Urothelium cell line (cell line): ENCODE measurements at regions not wholly inside any gene's neighbourhood (a gene's known extent, or its start where the extent isn't known, plus 50 kb on each side); places are given as distances from the start of the nearest gene placed in this dataset.

Source experiments
- DNase-seq: peaks from one replicate; pipeline ENCODE4 v3.0.0; 2011; ENCODE audit warnings: low spot score, mixed read lengths
- FAIRE-seq: peaks from 2 replicates; lab custom pipeline; 2011; peaks lifted over from hg19 to GRCh38; lab: Jason Lieb, UNC

DNA sequence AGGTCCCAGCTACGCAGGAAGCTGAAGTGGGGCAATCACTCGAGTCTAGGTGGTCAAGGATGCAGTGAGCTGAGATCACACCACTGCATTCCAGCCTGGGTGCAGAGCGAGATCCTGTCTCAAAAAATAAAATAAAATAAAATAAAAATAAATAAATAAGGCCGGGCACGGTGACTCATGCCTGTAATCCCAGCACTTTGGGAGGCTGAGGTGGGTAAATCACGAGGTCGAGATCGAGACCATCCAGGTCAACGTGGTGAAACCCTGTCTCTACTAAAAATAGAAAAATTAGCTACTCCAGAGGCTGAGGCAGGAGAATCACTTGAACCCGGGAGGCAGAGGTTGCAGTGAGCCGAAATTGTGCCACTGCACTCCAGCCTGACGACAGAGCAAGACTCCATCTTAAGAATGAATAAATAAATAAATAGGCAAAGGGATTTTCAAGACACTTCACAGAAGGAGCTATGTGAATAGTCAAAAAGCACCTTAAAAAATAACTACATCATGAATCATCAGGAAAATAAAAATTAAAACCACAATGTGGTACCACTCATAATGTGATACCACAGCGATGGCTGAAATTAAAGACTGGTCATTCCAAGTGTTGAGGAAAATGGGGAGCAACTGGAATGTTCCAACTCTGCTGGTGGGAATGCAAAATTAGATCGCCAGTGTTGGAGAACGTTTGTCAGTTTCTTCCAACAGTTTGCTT, 92.9 kb upstream of the TBX3 start:
- FAIRE-seq (no peak), DNase-seq (peak; percentile 56)

- FAIRE-seq = no peak
These were observed 90.7 kb upstream of the TBX3 start for GRCh38 chr12:114774699-114775098.

DNA sequence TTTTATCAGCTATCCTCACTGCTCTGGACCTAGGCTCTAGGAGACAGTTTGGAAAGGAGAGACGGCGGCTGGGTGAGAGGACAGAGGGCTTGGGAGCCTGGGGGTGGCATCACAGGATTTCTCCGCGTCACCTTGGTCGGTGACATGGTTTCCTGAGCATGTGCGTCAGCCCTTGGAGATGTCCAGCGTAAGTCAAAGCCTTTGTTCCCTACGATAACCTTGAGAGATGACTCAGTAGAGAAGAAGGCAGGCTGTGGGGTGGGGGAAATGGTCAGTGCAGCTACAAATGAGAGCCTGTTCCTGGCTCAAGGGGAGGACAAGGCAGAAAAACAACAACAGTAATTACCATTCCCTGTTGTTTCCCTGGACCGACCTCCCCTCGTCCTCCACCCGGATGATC, 90.2 kb upstream of the TBX3 start:
- FAIRE-seq (no peak), DNase-seq (peak; percentile 62)

More at GRCh38 chr12:114774699-114775098, 90.7 kb upstream of the TBX3 start:
- DNase-seq = no peak

DNA sequence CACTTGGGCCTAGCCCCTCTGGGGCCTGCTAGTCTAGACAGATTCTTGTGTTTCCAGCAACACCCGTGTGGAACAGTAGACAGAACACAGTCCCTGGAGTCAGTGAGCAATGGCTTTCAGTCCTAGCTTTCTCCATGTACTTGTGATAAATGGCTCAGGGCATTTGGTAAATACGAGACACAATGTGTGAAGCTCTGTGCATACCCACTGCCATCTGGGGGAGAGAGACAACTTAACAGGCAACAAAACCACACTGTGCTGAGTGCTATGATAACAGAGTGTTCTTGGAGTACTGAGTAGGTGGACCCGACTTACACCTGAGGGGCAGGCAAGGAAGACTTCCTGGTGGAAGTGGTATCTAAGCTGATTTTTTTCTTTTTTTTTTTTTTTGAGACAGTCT, 86.3 kb upstream of the TBX3 start:
- DNase-seq (no peak), FAIRE-seq (peak; percentile 9)

GRCh38 chr12:114769634-114770033, 85.7 kb upstream of the TBX3 start:
- FAIRE-seq = no peak
- DNase-seq = no peak

DNA sequence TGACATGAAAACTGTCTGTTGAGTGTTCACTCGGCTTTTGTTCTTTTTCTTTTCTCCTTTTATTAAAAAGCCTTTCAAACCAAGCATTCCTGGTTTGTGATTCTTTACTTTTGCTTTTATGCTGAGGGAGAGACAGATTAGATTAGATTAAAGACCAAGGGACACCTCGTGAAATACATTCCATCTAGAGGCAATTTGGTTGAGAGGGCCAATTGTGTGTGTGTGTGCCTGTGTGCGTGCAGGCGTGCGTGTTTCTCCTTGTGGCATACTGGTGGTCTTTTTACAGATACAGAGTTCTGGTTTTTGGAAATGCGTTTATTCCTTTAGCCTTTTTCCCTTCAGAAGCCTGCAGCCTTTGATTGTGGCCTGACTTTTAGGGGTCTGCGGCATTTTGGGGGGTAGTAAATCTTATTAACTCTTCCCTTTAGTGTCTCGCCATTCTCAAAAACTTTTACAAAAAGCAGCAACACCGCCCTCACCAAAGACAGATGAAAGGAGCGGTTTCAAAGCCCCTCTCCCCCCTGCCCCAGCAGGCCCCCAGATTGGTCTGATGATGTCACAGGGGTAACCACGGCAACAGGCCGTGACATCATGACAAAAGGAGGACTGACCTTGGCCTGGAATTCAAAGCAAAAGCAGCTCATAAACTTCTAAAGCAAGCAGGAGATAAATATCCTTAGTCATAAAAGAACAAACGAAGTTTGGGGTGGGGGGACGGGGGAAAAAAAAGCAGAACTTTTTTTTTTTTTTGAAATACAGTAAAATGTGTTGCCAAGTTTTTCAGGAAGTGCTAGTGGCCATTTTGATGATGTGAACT, 84.1 kb upstream of the TBX3 start:
- FAIRE-seq (no peak), DNase-seq (no peak)

GRCh38 chr12:114767084-114767760, 83.2 kb upstream of the TBX3 start:
- DNase-seq = no peak
- no peak for FAIRE-seq

DNA sequence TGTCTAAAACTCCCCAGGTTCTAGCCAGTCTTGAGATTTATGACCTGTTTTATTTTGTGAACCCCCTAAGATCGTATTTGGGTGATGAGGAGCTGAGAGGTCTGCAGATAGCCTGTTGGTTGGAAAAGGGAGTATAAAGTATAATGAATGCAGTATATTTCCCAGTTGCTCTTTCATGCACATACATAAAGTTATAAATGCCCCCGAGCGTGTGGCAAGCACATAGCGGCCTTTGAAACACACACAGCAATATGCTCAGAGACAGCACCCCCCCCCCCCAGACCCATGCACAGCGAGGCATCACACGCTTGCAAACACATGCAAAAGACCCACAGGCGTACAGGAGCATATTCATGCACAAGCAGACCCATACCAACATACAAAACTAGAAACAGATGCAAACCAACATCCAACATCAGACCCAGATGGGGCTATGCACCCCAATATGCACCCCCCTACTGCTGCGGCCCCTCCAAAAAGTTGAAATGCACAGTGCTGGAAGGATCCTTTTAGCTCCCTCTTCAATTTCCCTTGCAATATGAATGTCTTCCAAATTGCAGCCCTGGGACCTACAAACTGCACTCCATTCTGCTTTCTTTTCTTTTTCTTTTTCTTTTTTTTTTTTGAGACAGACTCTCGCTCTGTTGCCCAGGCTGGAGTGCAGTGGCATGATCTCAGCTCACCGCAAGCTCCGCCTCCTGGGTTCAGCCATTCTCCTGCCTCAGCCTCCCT, 82.2 kb upstream of the TBX3 start:
- FAIRE-seq (no peak), DNase-seq (no peak)

DNA sequence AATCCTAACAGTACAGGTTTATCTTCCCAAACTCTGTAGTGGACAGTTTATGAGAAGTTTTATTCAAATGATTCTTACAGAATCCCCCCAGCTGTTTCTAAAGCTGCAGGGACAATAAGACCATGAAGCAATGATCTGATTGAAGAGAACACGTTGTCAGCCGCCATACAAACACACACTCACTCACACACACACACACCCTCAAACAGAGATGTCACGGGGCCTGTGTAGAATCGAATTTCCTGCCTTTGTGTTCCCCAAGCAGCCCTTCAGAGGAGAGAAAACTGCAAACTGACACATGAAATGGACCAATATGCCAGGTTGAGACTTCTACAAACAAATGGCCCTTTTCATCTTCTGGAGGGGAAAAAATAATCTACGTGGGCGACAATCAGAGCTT, 80.5 kb upstream of the TBX3 start:
- DNase-seq = no peak
- no peak for FAIRE-seq

GRCh38 chr12:114762490-114763110, 78.6 kb upstream of the TBX3 start:
- FAIRE-seq (no peak), DNase-seq (no peak)

DNA sequence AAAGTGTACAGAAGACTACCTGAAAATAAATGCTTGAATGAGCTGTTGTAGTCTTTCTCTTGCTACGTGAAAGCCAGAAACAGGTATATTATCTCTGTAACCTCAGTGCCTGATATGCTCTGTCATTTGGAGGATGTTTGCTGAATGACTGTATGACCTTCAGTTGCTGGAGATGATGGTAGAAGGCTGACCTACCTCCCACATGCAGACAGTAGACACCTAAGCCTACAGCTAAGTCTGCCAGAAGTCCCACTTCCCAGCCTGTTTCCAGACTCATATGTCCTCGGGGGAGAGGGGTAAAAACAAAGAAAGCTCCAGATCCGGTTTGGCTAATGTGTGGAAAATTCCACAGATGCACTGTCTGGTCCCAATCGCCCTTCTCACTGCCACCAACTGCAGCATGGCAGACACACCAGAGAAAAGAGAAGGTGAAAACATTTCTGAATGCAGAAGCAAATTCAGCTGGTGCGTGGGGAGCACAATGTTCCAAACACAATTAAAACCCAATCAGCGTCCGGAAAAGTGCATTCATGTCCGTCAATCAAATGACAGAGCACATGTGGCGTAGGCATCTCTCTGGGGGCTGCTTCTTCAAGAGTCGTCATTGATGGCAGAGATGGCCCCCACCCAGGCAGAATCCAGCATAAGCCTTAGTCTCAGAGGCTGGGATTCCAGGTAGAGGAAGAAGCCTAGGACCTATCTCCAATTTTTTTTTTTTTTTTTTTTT, 76.3 kb upstream of the TBX3 start:
- DNase-seq (peak; percentile 36), FAIRE-seq (no peak)

DNA sequence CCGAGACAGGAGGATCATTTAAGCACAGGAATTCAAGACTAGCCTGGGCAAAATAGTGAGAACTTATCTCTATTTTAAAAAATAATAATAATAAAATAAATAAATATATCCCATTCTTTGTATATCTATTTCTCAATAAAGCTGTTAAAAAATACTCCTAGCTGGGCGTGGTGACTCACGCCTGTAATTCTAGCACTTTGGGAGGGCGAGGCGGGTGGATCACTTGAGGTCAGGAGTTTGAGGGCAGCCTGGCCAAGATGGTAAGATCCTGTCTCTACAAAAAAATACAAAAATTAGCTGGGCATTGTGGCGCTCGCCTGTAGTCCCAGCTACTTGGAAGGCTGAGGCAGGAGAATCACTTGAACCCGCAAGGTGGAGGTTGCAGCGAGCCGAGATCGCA, 75.7 kb upstream of the TBX3 start:
- DNase-seq (no peak), FAIRE-seq (no peak)

GRCh38 chr12:114757684-114758325, 73.8 kb upstream of the TBX3 start:
- no peak for FAIRE-seq
- no peak for DNase-seq

DNA sequence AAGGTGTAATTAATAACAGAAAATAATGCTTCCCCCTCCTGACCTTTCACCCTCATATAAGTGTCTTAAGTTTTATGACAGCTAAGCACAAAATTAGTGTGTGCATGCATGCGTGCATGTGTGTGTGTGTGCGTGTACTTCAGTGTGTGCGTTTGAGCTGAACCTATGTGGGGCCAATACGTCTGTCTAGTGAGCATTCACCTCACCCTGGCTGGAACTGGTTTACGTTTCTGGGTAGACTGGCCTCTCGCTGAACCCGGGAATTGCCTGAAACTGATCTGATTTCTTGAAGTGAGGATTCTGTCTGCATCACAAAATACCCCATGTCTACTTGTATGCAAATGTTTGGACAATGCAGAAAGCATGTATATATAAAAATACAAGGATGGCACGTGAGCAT, 68.2 kb upstream of the TBX3 start:
- FAIRE-seq (peak; percentile 62), DNase-seq (no peak)

GRCh38 chr12:114751712-114752111, 67.7 kb upstream of the TBX3 start:
- DNase-seq (no peak), FAIRE-seq (no peak)

DNA sequence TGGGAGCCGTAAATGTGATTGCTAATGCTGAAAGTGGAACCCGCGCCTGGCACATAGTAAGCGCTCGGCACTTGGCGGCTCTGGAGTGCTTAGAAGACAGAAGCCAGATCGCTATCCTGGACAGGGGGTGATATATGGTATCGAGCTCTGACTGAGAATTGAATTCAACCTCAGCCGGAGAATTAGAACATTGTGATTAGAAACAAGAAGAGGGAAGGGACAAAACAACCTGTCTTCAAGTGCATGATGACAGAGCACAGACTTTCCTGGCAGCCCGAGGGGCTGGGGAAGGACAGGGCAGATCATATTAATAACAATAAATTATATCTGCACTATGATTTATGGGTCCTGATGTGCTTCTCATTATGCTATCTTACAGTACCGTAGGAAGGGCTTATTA, 66.9 kb upstream of the TBX3 start:
- DNase-seq = no peak
- FAIRE-seq = no peak

DNA sequence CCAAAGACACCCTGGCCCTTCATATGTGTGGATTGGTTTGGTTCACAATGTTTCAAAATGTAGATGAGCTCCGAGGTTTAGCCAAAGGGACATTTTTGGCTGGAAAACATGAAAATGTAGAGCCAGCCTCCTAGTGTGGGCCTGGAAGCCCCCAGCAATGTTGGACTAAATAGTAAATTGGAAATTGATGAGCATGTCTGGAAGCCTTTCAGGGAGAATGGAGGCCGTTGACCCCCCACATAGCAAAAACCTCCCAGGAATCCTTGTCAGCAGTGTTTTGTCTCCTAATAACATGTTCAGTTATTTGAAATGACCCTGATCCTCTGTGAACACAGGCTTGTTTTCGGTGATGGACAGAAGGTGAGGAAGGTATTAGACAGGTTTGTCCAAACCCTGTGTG, 65.1 kb upstream of the TBX3 start:
- no peak for DNase-seq
- no peak for FAIRE-seq

DNA sequence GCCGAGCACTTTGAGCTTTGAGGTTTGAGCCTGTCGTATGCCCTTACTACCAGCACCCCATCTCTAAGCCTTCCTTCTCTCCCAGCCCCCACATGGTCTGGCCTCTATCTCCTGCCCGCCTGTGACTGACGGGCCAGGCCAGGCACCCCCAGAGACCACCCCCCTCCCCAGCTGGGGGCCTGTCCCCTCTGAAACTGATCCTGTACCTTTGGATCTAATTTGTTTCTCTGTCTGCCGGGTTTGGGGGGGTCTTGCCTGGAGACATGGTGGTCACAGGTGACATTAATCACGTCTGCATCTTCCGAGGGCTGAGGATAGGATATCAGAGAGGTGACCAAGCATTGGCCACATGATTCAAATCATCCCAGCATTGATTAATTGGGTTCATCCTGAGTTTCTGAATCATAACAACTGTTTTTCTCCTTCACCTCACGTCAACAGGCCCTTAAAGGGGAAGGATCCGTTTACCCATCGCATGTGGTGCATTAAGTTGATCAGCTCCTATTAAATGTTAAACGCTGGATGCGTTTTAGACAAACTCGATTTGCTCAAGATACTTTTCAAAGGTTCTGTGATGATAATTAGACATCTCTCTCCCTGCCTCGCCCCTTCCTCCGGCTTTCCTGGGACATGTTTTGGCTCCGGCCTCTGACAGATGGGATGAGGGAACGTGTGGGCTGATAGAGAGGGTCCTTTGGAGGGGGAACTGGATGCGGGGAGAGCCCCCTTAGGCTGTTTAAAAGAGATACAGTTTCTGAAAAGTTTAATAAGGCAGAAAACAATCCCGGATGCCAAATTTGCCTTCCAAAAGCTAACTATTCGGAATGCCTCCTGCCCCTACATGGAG, 63.3 kb upstream of the TBX3 start:
- DNase-seq (no peak), FAIRE-seq (no peak)
